IMR-90 (cell line): ENCODE measurements at regions not wholly inside any gene's neighbourhood (a gene's known extent, or its start where the extent isn't known, plus 50 kb on each side); places are given as distances from the start of the nearest gene placed in this dataset.

Experiments used
- ATAC-seq: fragments of 200-7000 bp; cut with Tn5 transposase; 2 replicates; pipeline ENCODE4 v1.9.1; 2020; ENCODE audit warnings: low read depth, mild to moderate bottlenecking, moderate library complexity
- BruUV-seq: library from RNA; stranded (reverse); fragments of 400-500 nt; replicated peaks from 2 replicates; lab custom pipeline; 2021; lab: Mats Ljungman, UMichigan
- CTCF ChIA-PET: fragments of 300-600 bp; formaldehyde crosslinking; extraction: SDS; loops from one replicate; lab custom pipeline; 2021; ENCODE audit warnings: antibody characterized with exemption; lab: Yijun Ruan, JAX
- POLR2A ChIA-PET: fragments of 300-600 bp; sonication (Branson Sonifier 250); formaldehyde crosslinking; loops from one replicate; lab custom pipeline; 2022; ENCODE audit warnings: antibody characterized with exemption; ENCODE audit not compliant: unreplicated experiment; lab: Charles Lee
- DNase-seq: peaks from one replicate; pipeline ENCODE4 v3.0.0; 2013
- H2AFZ ChIP-seq: replicated peaks from 2 replicates; pipeline ENCODE3; 2013; ENCODE audit warnings: low read length, mild to moderate bottlenecking; ENCODE audit not compliant: poor library complexity
- H2AK5ac ChIP-seq: 2 replicates; pipeline ENCODE4 v1.6.1; 2013; ENCODE audit warnings: low read depth, low read length, inconsistent platforms
- H2AK9ac ChIP-seq: replicated peaks from 2 replicates; pipeline ENCODE3; 2013; ENCODE audit warnings: mild to moderate bottlenecking, low read depth, low read length, moderate library complexity; ENCODE audit not compliant: poor library complexity
- H2BK120ac ChIP-seq: 2 replicates; pipeline ENCODE4 v1.6.1; 2013; ENCODE audit warnings: low read depth, low read length, inconsistent platforms
- H2BK15ac ChIP-seq: 3 replicates; pipeline ENCODE4 v1.6.1; 2013; ENCODE audit warnings: low read depth, low read length, inconsistent platforms
- H2BK20ac ChIP-seq: 2 replicates; pipeline ENCODE4 v1.6.1; 2013; ENCODE audit warnings: low read depth, mild to moderate bottlenecking, inconsistent platforms, low read length, moderate library complexity
- H2BK5ac ChIP-seq: 2 replicates; pipeline ENCODE4 v1.6.1; 2013; ENCODE audit warnings: mild to moderate bottlenecking, low read depth, low read length, inconsistent platforms; ENCODE audit not compliant: poor library complexity, severe bottlenecking
- H3K14ac ChIP-seq: replicated peaks from 2 replicates; pipeline ENCODE4 v1.6.1; 2013; ENCODE audit warnings: low read depth, low read length, inconsistent platforms
- H3K18ac ChIP-seq: 2 replicates; pipeline ENCODE4 v1.6.1; 2013; ENCODE audit warnings: low read depth, low read length, control low read depth
- H3K23ac ChIP-seq: 2 replicates; pipeline ENCODE4 v1.6.1; 2013; ENCODE audit warnings: low read depth, low read length, inconsistent platforms
- H3K27ac ChIP-seq: 2 replicates; pipeline ENCODE4 v1.5.1; 2013; ENCODE audit warnings: mild to moderate bottlenecking, control low read depth, low read length; ENCODE audit not compliant: insufficient read depth
- H3K27me3 ChIP-seq: 2 replicates; pipeline ENCODE4 v1.6.1; 2013; ENCODE audit warnings: low read length; ENCODE audit not compliant: control insufficient read depth, insufficient read depth
- H3K36me3 ChIP-seq: 2 replicates; pipeline ENCODE4 v1.6.1; 2013; ENCODE audit warnings: low read length, mixed read lengths; ENCODE audit not compliant: control insufficient read depth, insufficient read depth
- H3K4ac ChIP-seq: 2 replicates; pipeline ENCODE4 v1.6.1; 2013; ENCODE audit warnings: low read depth, low read length, inconsistent platforms
- H3K4me1 ChIP-seq: 2 replicates; pipeline ENCODE4 v1.6.1; 2013; ENCODE audit warnings: low read length, mixed read lengths; ENCODE audit not compliant: control insufficient read depth, insufficient read depth
- H3K4me2 ChIP-seq: 2 replicates; pipeline ENCODE4 v1.6.1; 2013; ENCODE audit warnings: low read depth, mild to moderate bottlenecking, control low read depth, low read length, moderate library complexity
- H3K4me3 ChIP-seq: 2 replicates; pipeline ENCODE4 v1.5.1; 2013; ENCODE audit warnings: low read depth, mild to moderate bottlenecking, control low read depth, low read length, moderate library complexity; ENCODE audit not compliant: insufficient read depth
- H3K56ac ChIP-seq: 2 replicates; pipeline ENCODE4 v1.6.1; 2013; ENCODE audit warnings: low read length, inconsistent platforms; ENCODE audit not compliant: insufficient read depth; ENCODE audit errors: extremely low read depth
- H3K79me1 ChIP-seq, 2 experiments: 2 replicates each; pipeline ENCODE4 v1.6.1; 2013; ENCODE audit warnings: low read length in 2 of 2, inconsistent platforms in 1 of 2, low read depth in 1 of 2
- H3K9ac ChIP-seq: 2 replicates; pipeline ENCODE4 v1.6.1; 2013; ENCODE audit warnings: low read depth, low read length, control low read depth
- H3K9me1 ChIP-seq: 2 replicates; pipeline ENCODE4 v1.6.1; 2013; ENCODE audit warnings: low read length, inconsistent platforms; ENCODE audit not compliant: insufficient read depth
- H3K9me3 ChIP-seq: 2 replicates; pipeline ENCODE4 v1.6.1; 2013; ENCODE audit warnings: low read length; ENCODE audit not compliant: control insufficient read depth, insufficient read depth
- H4K20me1 ChIP-seq: 2 replicates; pipeline ENCODE4 v1.6.1; 2013; ENCODE audit warnings: low read length, inconsistent platforms; ENCODE audit not compliant: insufficient read depth
- H4K5ac ChIP-seq: 2 replicates; pipeline ENCODE4 v1.6.1; 2013; ENCODE audit warnings: mild to moderate bottlenecking, low read depth, low read length, control low read depth
- H4K8ac ChIP-seq, 2 experiments: 2 replicates each; pipeline ENCODE4 v1.6.1; 2013; ENCODE audit warnings: low read depth in 2 of 2, low read length in 2 of 2, control low read depth in 1 of 2, inconsistent platforms in 1 of 2
- H4K91ac ChIP-seq: 2 replicates; pipeline ENCODE4 v1.6.1; 2013; ENCODE audit warnings: low read depth, low read length, inconsistent platforms; ENCODE audit not compliant: insufficient read depth
- BHLHE40 ChIP-seq: fragments of 150-350 bp; IDR thresholded peaks from 2 replicates; pipeline ENCODE4 v1.6.1; 2016; ENCODE audit warnings: mild to moderate bottlenecking, low read depth, low read length
- CEBPB ChIP-seq: IDR thresholded peaks from 2 replicates; pipeline ENCODE4 v1.6.1; 2012; ENCODE audit warnings: low read depth, low read length, improper control_type of control experiment
- CHD1 ChIP-seq: IDR thresholded peaks from 2 replicates; pipeline ENCODE4 v1.6.1; 2012; ENCODE audit warnings: low read depth, low read length, improper control_type of control experiment
- FOS ChIP-seq: fragments of 150-350 bp; IDR thresholded peaks from 2 replicates; pipeline ENCODE4 v1.6.1; 2016; ENCODE audit warnings: low read depth, low read length
- MAFK ChIP-seq: IDR thresholded peaks from 2 replicates; pipeline ENCODE4 v1.6.1; 2012; ENCODE audit warnings: low read depth, low read length, improper control_type of control experiment
- MAZ ChIP-seq: IDR thresholded peaks from 2 replicates; pipeline ENCODE4 v1.6.1; 2012; ENCODE audit warnings: low read depth, mild to moderate bottlenecking, low read length, improper control_type of control experiment, moderate library complexity, borderline replicate concordance
- MXI1 ChIP-seq: IDR thresholded peaks from 2 replicates; pipeline ENCODE4 v1.6.1; 2012; ENCODE audit warnings: low read depth, mild to moderate bottlenecking, low read length, moderate library complexity, borderline replicate concordance
- NFE2L2 ChIP-seq: fragments of 150-350 bp; IDR thresholded peaks from 2 replicates; pipeline ENCODE4 v1.6.1; 2016; ENCODE audit warnings: low read depth, mild to moderate bottlenecking, low read length
- POLR2A ChIP-seq: IDR thresholded peaks from 2 replicates; pipeline ENCODE4 v1.6.1; 2012; ENCODE audit warnings: mild to moderate bottlenecking, low read depth, low read length
- RAD21 ChIP-seq: IDR thresholded peaks from 2 replicates; pipeline ENCODE4 v1.6.1; 2012; ENCODE audit warnings: low read length, improper control_type of control experiment
- RCOR1 ChIP-seq: IDR thresholded peaks from 2 replicates; pipeline ENCODE4 v1.6.1; 2012; ENCODE audit warnings: mild to moderate bottlenecking, low read length, improper control_type of control experiment; ENCODE audit not compliant: insufficient replicate concordance
- RFX5 ChIP-seq: IDR thresholded peaks from 2 replicates; pipeline ENCODE4 v1.8.0; 2012; ENCODE audit warnings: low read depth, mild to moderate bottlenecking, low read length, moderate library complexity
- SMC3 ChIP-seq: fragments of 150-350 bp; IDR thresholded peaks from 2 replicates; pipeline ENCODE4 v1.6.1; 2016; ENCODE audit warnings: low read depth, mild to moderate bottlenecking, antibody characterized with exemption, low read length, moderate library complexity
- USF2 ChIP-seq: fragments of 150-350 bp; IDR thresholded peaks from 2 replicates; pipeline ENCODE4 v1.6.1; 2017; ENCODE audit warnings: mild to moderate bottlenecking, antibody characterized with exemption, low read length, low read depth
- dilution Hi-C: fragments of 300-500 bp; cut with HindIII; formaldehyde crosslinking; loops from one replicate; pipeline ENCODE4 v1.14.3; 2018; ENCODE audit warnings: low sequenced_read_pairs; ENCODE audit not compliant: unreplicated experiment
- in situ Hi-C: fragments of 300-500 bp; cut with MboI; formaldehyde crosslinking; loops from 3 replicates; pipeline ENCODE4 v1.14.3; 2019; ENCODE audit warnings: low sequenced_read_pairs, inconsistent platforms, mixed read lengths
- intact Hi-C: fragments of 100-400 bp; cut with micrococcal nuclease; formaldehyde crosslinking; loops from 2 replicates; pipeline ENCODE4 v1.10.0; 2022
- TF ChIP-seq, protein P1 (sequence below): conservative IDR thresholded peaks from 2 replicates; pipeline ENCODE4 v1.5.1; 2012; ENCODE audit warnings: mild to moderate bottlenecking, low read depth, low read length, improper control_type of control experiment
- TF ChIP-seq, protein P2 (sequence below): fragments of 150-350 bp; IDR thresholded peaks from 2 replicates; pipeline ENCODE4 v1.6.1; 2016; ENCODE audit warnings: low read depth, mild to moderate bottlenecking, low read length, moderate library complexity, borderline replicate concordance

DNA sequence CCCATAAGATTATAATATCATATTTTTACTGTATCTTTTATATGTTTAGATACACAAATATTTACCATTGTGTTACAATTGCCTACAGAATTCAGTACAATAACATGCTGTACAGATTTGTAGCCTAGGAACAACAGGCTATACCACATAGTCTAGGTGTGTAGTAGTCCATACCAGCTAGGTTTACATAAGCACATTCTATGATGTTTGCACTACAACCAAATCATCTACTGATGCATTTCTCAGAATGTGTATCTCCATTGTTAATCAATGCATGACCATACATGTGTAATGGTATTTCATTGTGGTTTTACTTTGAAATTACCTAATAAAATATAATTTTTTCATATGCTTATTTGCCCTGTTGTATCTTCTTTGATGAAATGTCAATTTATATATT is 288.1 kb upstream of the PCDH10 start:
- DNase-seq = no peak
- no peak overlapping the region for H4K91ac ChIP-seq
- H2BK15ac ChIP-seq = no peak overlapping the region
- no peak overlapping the region for H2BK20ac ChIP-seq
- TF ChIP-seq USF2 = no peak
- no peak for TF ChIP-seq MXI1
- no peak for TF ChIP-seq RCOR1
- TF ChIP-seq MAFK = no peak
- TF ChIP-seq BHLHE40 = no peak
- TF ChIP-seq SMC3 = no peak
- TF ChIP-seq RFX5 = no peak
- TF ChIP-seq, protein P1, sequence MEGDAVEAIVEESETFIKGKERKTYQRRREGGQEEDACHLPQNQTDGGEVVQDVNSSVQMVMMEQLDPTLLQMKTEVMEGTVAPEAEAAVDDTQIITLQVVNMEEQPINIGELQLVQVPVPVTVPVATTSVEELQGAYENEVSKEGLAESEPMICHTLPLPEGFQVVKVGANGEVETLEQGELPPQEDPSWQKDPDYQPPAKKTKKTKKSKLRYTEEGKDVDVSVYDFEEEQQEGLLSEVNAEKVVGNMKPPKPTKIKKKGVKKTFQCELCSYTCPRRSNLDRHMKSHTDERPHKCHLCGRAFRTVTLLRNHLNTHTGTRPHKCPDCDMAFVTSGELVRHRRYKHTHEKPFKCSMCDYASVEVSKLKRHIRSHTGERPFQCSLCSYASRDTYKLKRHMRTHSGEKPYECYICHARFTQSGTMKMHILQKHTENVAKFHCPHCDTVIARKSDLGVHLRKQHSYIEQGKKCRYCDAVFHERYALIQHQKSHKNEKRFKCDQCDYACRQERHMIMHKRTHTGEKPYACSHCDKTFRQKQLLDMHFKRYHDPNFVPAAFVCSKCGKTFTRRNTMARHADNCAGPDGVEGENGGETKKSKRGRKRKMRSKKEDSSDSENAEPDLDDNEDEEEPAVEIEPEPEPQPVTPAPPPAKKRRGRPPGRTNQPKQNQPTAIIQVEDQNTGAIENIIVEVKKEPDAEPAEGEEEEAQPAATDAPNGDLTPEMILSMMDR = no peak
- no peak for TF ChIP-seq FOS
- TF ChIP-seq, protein P2, sequence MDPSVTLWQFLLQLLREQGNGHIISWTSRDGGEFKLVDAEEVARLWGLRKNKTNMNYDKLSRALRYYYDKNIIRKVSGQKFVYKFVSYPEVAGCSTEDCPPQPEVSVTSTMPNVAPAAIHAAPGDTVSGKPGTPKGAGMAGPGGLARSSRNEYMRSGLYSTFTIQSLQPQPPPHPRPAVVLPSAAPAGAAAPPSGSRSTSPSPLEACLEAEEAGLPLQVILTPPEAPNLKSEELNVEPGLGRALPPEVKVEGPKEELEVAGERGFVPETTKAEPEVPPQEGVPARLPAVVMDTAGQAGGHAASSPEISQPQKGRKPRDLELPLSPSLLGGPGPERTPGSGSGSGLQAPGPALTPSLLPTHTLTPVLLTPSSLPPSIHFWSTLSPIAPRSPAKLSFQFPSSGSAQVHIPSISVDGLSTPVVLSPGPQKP = no peak
- TF ChIP-seq NFE2L2 = no peak
- TF ChIP-seq CEBPB = no peak
- no peak for TF ChIP-seq RAD21
- TF ChIP-seq CHD1 = no peak
- TF ChIP-seq MAZ = no peak
- TF ChIP-seq POLR2A = no peak
- H2BK120ac ChIP-seq = no peak overlapping the region
- no peak overlapping the region for H2AK5ac ChIP-seq
- H3K9ac ChIP-seq = no peak overlapping the region
- H3K79me1 ChIP-seq = no peaks in the 10 kb centered on the region
- no peak overlapping the region for H4K8ac ChIP-seq
- ATAC-seq = no peak
- ChIA-PET POLR2A (no interaction called here), CTCF (no interaction called here)
- H3K4me3 ChIP-seq = no peak overlapping the region
- dilution Hi-C loops (no loop called here), in situ Hi-C loops (no loop called here), intact Hi-C loops (no loop called here)
- H3K23ac ChIP-seq = no peak overlapping the region
- no peak overlapping the region for H3K4me2 ChIP-seq
- H3K27ac ChIP-seq = no peak overlapping the region
- H2BK5ac ChIP-seq = no peak overlapping the region
- H4K5ac ChIP-seq = no peak overlapping the region
- H3K36me3 ChIP-seq = no peaks in the 10 kb centered on the region
- no peak overlapping the region for H3K4ac ChIP-seq
- H3K27me3 ChIP-seq = no peaks in the 10 kb centered on the region
- no peak overlapping the region for H3K18ac ChIP-seq
- H3K9me1 ChIP-seq = no peaks in the 10 kb centered on the region
- H2AK9ac ChIP-seq = no peak overlapping the region
- no peak overlapping the region for H3K14ac ChIP-seq
- no TSS peak for BruUV-seq
- H3K4me1 ChIP-seq = no peaks in the 10 kb centered on the region
- H3K56ac ChIP-seq = no peak overlapping the region
- H3K9me3 ChIP-seq = peaks cover 4% of the 10 kb centered on the region; the same call in 1 of the 2 replicates
- no peak overlapping the region for H2AFZ ChIP-seq
- H4K20me1 ChIP-seq = no peaks in the 10 kb centered on the region
